ENCODE measurements at regions not wholly inside any gene's neighbourhood (a gene's known extent, or its start where the extent isn't known, plus 50 kb on each side); places are given as distances from the start of the nearest gene placed in this dataset.

DNA sequence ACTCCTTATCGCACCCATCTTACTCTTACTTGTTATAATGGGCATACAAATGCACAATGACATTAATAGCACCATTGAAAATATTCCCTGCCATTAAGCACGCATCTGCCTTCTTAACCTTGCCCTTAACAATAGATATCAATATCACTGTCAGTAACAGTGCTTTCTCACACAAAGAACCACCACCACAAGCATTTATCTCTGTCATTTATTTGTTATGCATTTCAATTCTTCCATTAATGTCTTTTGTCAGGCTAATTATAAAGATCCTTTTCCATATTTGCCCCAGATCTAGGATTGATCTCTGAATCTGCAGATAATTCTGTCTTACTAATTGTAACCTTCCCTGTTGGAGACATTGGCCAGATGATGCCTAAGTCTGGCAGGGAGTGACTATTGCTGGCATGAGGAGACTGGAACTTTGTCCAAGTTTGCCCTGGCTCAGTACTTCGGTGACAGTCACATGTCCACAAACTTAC, 419.6 kb upstream of the TGFBR2 start:
- no peak for TF ChIP-seq CTCF (IDR thresholded peaks at IDR 0.05)
- TF ChIP-seq POLR2A (IDR thresholded peaks at IDR 0.05) = no peak
